SK-N-SH (cell line): ENCODE measurements at regions not wholly inside any gene's neighbourhood (a gene's known extent, or its start where the extent isn't known, plus 50 kb on each side); places are given as distances from the start of the nearest gene placed in this dataset.

Source experiments
- EP300 ChIP-seq, 2 experiments: IDR thresholded peaks; 2 replicates each; pipeline versions ENCODE4 v1.4.0 to v1.6.1; 2012; ENCODE audit warnings: borderline replicate concordance in 1 of 2, low read depth in 1 of 2, low read length in 1 of 2
- MXI1 ChIP-seq: IDR thresholded peaks from 2 replicates; pipeline ENCODE4 v1.6.1; 2012; ENCODE audit warnings: mild to moderate bottlenecking, low read depth, low read length, improper control_type of control experiment
- POLR2AphosphoS5 ChIP-seq: IDR thresholded peaks from 2 replicates; pipeline ENCODE4 v1.6.1; 2012; ENCODE audit warnings: low read depth, low read length
- SMC3 ChIP-seq: IDR thresholded peaks from 2 replicates; pipeline ENCODE4 v1.6.1; 2012; ENCODE audit warnings: low read depth, low read length, improper control_type of control experiment
- TAF1 ChIP-seq: IDR thresholded peaks from 2 replicates; pipeline ENCODE4 v1.6.1; 2012; ENCODE audit warnings: low read depth, mild to moderate bottlenecking, low read length, moderate library complexity, borderline replicate concordance
- TEAD4 ChIP-seq: IDR thresholded peaks from 2 replicates; pipeline ENCODE4 v1.4.0; 2012; ENCODE audit warnings: mild to moderate bottlenecking, borderline replicate concordance; ENCODE audit not compliant: insufficient read depth
- TF ChIP-seq, protein P1 (sequence below): fragments of 200-600 bp; sonication (generic); IDR thresholded peaks from 2 replicates; pipeline ENCODE4 v1.6.1; 2017; ENCODE audit warnings: antibody characterized with exemption, mild to moderate bottlenecking, moderate library complexity
- TF ChIP-seq, protein P2 (sequence below): IDR thresholded peaks from 2 replicates; pipeline ENCODE4 v1.6.1; 2012; ENCODE audit warnings: mild to moderate bottlenecking, low read depth, low read length, moderate library complexity
- TF ChIP-seq, protein P3 (sequence below): IDR thresholded peaks from 2 replicates; pipeline ENCODE4 v1.4.0; 2012; ENCODE audit warnings: low read depth, borderline replicate concordance

DNA sequence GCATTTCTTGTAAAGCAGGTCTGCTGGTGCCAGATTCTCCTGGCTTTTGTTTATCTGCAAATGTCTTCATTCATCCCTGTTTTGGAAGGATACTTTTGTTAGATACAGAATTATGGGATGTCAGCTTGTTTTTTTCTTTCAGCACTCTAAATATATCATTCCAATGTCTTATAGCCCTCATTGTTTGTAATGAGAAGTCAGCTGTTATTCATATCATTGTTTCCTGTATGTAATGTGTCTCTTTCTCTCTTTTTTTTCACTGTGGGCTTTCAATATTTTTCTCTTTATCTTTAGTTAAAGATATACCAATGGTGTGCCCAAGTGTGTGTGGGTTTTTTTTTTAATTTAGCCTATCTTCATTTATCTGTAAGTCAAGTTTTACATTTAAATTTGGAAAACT lies 65.6 kb upstream of the DCP1A start:
- TF ChIP-seq SMC3 (no peak), POLR2AphosphoS5 (no peak), EP300 (IDR thresholded peaks at IDR 0.05; ENCODE audit: borderline replicate concordance in 1 of 2, low read depth in 1 of 2, low read length in 1 of 2) (no peak), TEAD4 (no peak), TAF1 (no peak), MXI1 (no peak)
- TF ChIP-seq, protein P1, sequence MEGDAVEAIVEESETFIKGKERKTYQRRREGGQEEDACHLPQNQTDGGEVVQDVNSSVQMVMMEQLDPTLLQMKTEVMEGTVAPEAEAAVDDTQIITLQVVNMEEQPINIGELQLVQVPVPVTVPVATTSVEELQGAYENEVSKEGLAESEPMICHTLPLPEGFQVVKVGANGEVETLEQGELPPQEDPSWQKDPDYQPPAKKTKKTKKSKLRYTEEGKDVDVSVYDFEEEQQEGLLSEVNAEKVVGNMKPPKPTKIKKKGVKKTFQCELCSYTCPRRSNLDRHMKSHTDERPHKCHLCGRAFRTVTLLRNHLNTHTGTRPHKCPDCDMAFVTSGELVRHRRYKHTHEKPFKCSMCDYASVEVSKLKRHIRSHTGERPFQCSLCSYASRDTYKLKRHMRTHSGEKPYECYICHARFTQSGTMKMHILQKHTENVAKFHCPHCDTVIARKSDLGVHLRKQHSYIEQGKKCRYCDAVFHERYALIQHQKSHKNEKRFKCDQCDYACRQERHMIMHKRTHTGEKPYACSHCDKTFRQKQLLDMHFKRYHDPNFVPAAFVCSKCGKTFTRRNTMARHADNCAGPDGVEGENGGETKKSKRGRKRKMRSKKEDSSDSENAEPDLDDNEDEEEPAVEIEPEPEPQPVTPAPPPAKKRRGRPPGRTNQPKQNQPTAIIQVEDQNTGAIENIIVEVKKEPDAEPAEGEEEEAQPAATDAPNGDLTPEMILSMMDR: no peak
- TF ChIP-seq, protein P2, sequence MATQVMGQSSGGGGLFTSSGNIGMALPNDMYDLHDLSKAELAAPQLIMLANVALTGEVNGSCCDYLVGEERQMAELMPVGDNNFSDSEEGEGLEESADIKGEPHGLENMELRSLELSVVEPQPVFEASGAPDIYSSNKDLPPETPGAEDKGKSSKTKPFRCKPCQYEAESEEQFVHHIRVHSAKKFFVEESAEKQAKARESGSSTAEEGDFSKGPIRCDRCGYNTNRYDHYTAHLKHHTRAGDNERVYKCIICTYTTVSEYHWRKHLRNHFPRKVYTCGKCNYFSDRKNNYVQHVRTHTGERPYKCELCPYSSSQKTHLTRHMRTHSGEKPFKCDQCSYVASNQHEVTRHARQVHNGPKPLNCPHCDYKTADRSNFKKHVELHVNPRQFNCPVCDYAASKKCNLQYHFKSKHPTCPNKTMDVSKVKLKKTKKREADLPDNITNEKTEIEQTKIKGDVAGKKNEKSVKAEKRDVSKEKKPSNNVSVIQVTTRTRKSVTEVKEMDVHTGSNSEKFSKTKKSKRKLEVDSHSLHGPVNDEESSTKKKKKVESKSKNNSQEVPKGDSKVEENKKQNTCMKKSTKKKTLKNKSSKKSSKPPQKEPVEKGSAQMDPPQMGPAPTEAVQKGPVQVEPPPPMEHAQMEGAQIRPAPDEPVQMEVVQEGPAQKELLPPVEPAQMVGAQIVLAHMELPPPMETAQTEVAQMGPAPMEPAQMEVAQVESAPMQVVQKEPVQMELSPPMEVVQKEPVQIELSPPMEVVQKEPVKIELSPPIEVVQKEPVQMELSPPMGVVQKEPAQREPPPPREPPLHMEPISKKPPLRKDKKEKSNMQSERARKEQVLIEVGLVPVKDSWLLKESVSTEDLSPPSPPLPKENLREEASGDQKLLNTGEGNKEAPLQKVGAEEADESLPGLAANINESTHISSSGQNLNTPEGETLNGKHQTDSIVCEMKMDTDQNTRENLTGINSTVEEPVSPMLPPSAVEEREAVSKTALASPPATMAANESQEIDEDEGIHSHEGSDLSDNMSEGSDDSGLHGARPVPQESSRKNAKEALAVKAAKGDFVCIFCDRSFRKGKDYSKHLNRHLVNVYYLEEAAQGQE: no peak
- TF ChIP-seq, protein P3, sequence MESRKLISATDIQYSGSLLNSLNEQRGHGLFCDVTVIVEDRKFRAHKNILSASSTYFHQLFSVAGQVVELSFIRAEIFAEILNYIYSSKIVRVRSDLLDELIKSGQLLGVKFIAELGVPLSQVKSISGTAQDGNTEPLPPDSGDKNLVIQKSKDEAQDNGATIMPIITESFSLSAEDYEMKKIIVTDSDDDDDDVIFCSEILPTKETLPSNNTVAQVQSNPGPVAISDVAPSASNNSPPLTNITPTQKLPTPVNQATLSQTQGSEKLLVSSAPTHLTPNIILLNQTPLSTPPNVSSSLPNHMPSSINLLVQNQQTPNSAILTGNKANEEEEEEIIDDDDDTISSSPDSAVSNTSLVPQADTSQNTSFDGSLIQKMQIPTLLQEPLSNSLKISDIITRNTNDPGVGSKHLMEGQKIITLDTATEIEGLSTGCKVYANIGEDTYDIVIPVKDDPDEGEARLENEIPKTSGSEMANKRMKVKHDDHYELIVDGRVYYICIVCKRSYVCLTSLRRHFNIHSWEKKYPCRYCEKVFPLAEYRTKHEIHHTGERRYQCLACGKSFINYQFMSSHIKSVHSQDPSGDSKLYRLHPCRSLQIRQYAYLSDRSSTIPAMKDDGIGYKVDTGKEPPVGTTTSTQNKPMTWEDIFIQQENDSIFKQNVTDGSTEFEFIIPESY: no peak
